HG02938 (cell line): ENCODE measurements at regions not wholly inside any gene's neighbourhood (a gene's known extent, or its start where the extent isn't known, plus 50 kb on each side); places are given as distances from the start of the nearest gene placed in this dataset.

Experiments
- ATAC-seq: cut with Tn5 transposase; IDR thresholded peaks from one replicate; pipeline ENCODE4 v1.9.1; 2021; ENCODE audit warnings: mild to moderate bottlenecking, moderate library complexity; ENCODE audit not compliant: unreplicated experiment

DNA sequence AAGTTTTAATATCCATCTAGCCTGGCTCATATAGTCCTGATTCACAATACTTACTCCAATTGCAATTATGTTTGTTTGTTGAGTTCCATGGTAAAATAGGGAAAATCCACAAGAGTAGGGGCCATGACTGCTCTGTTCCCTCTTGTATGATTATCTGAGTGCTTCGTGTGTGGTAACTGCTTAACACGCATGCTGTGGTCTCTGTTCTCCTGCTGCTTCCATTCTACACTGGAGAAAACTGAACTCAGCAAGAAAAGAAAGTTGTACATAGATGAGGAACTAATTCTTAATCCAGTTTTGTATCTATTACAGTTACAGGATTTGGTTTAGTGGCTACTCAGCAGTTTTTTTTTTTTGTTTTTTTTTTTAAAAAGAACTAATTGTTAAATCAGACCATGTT, 223.0 kb upstream of the SATB1 start:
- ATAC-seq, result no peak

DNA sequence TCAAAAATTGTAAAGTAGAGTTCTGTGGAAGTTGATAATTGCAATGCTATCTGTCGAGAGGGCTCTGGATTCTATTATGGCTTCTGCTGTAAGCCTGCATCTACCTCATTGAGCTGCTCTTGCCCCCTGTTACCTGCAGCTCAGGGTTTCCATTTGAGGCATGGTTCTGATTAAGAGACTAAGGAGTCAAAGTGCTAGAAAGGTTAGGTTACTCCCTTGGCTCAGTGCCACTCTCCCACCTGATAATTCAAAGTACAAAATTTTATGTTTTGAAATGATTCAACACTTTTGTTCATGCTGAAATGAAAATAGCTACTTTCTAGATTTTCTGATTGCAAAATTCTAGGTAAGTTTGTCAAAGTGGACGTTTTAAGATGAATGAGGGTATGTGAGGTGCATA, 220.5 kb upstream of the SATB1 start:
- no peak for ATAC-seq

- ATAC-seq, result no peak
These were observed 218.1 kb upstream of the SATB1 start for GRCh38 chr3:18643281-18643680.

GRCh38 chr3:18641916-18642315, 216.8 kb upstream of the SATB1 start:
- ATAC-seq, result no peak

DNA sequence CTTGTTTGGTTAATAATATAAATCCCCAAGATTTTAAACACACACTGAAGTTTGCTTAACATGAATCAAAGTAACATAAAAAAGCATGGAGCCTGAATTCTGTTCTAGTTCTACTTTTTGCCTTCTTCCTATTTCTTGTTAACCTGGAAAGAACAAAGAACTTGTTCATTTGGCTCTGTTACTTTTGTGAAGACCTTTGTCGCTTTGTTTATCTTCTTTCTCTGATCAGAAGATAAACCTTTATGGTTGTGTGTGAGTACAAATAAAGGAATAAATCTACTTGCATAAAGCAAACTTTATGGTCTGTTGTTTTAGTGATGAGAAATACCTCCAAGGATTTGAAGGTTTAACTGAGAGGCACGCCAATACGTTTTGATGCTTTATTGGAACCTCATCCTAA, 210.1 kb upstream of the SATB1 start:
- ATAC-seq, result no peak

DNA sequence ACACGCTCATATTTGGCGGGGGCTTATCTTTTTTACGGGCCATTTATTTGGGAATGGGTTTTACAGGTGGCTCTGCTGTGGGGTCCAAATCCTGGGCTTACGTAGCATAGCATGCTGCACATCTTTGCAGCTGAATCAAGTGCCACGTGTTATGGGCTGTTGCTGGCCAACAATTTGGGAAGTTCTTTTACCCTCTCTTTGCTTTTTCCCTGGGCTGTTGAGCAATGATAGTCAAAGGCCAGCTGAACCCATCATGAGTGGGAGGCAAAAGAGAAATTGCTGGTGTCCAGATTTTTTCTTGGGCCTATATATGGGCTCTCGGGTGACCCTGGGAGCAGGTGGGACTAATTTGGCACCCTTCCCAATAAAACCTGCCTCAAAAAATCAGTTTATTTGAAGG, 209.3 kb upstream of the SATB1 start:
- ATAC-seq, result no peak

- no peak for ATAC-seq
These were observed 207.9 kb upstream of the SATB1 start for GRCh38 chr3:18633002-18633401.

GRCh38 chr3:18630295-18630694, 205.2 kb upstream of the SATB1 start:
- ATAC-seq, result no peak

DNA sequence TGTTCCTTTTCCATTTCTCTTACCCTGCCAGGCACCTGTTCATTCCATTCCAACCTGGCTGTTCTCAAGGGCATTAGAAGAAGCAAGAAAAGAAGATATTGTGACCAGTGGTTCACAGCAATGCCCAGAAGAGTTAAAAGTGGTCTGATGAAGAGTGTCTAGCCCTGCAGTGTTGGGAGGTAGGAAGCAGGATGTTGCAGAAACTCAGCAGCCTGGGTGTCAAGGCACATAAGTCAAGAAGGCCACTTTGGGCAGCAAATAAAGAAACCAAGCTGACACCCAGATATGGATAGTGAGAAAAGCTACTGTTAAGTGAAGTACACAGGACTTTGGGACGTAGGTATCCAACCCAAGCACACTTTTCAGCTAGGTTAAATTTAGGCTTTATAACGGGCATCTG, 199.9 kb upstream of the SATB1 start:
- no peak for ATAC-seq

GRCh38 chr3:18623220-18623619, 198.1 kb upstream of the SATB1 start:
- no peak for ATAC-seq

DNA sequence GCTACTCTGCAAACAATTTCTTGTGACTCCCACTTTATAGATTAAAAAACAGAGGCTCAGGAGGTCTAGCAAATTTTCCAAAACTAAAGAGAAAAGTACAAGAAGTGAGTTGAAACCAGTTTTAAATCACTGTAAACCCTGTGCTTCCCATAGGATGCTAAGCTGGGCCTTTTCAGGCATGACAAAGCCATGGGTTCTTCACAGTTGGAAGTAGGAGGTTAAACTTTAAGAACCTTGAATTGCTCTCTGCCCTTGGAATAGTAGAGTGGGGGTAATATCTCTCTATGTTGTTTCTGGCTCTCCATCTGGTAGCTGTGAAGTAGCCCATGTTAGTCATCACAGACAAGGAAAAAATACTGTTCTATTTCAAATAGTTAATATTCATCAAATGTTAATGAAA, 193.6 kb upstream of the SATB1 start:
- no peak for ATAC-seq

- no peak for ATAC-seq
These were observed 186.9 kb upstream of the SATB1 start for GRCh38 chr3:18611991-18612390.

GRCh38 chr3:18609187-18609586, 184.0 kb upstream of the SATB1 start:
- ATAC-seq, result no peak

GRCh38 chr3:18597919-18598318, 172.8 kb upstream of the SATB1 start:
- ATAC-seq, result no peak

DNA sequence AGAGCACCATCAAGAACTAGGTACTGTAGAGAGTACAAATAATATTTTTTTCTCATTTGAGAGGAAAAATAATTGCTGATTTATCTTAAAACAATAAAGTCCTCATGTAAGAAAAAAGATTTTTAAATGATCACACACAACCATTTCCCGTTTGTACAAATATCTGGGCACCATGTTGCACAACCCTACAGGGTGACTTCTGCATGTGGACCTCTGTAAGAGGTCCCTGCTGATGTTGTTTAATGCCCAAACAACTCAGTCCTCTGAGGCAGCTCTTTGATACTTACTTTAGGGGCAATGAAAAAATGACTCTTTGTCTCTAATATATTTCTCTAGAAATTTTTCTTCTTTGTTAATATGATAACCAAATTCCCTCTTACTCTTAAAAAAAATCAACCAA, 168.1 kb upstream of the SATB1 start:
- ATAC-seq, result no peak

- ATAC-seq, result no peak
These were observed 166.0 kb upstream of the SATB1 start for GRCh38 chr3:18591120-18591519.

DNA sequence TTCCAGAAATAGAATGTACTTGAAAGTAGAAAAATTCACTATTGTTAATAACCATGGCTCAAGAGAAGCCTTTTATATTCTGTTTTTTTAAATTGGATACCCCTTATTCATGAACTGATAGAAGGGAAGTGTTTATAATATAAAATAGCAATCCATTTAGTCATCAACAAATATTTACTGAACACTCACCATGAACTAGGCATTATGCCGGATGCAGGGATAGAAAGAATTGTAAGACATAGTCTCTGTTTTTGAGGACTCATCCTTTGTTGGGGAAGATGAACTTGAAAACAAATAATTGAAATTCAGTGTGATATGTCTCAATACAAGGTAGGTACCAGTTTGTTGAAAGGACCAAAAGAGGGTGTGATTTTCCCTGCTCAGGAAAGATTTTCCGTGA, 160.9 kb upstream of the SATB1 start:
- ATAC-seq, result no peak

GRCh38 chr3:18585004-18585968, 160.1 kb upstream of the SATB1 start:
- ATAC-seq, result no peak

DNA sequence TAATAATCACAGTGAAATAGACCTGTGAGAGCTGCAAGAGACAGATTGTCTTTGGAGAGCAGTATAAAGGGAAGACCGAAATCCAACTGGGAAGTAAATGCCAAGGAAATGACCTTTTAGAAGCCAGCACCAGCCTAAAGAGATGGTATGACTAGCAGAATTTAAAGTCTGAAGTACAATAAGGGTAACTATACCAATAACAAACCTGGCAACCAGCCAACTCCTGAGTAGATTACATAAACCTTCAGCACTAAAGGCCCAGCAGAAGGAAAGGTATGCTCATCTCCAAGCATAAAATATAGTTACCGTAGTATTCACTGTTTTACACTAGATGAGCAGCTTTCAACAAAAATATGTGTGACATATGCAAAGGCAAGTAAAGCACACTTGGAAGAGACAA, 155.1 kb upstream of the SATB1 start:
- no peak for ATAC-seq

DNA sequence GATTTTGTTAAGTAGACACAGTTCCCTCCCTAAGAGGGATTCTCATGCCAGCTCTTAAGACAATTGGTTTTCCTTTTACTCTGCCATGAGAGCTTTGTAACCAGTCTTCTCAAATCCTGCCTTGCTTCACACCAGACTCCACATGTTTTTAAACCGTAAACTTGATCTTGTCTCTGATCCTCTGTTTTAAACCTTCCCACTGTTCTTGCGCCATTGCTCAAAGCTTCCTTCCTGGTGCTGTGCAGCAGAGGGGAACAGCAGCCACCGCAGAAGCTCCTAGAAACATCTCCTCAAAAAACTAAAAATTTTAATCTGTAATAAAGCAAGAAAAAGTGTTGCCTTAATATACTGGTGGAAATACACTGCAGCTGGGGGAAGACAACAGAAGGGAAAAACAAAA, 154.5 kb upstream of the SATB1 start:
- ATAC-seq, result no peak

GRCh38 chr3:18575573-18575972, 150.4 kb upstream of the SATB1 start:
- no peak for ATAC-seq

DNA sequence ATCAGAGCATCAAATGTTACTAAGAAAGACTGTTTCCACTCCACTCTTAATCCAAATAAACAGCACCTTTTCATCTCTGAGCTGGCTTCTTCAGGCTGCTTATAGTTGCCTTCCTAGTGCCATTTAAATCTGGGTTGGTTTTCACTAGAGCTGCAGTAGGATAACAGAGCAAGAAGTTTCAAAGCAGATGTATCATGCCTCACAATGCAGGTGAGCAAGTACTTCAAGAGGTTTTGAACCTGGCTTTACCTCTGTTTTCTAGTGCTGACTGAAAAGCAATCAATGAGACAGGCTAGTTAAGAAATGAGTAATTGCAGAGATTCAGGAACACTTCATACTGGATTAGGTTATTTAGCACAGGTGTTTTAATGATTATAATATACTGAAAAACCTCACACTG, 147.7 kb upstream of the SATB1 start:
- no peak for ATAC-seq

- no peak for ATAC-seq
These were observed 142.2 kb upstream of the SATB1 start for GRCh38 chr3:18567293-18567692.
